ENCODE measurements at regions not wholly inside any gene's neighbourhood (a gene's known extent, or its start where the extent isn't known, plus 50 kb on each side); places are given as distances from the start of the nearest gene placed in this dataset.

- DNase-seq, result no peak
These were observed 287.0 kb downstream of the DMRT2 start for GRCh38 chr9:1337169-1337568.

DNA sequence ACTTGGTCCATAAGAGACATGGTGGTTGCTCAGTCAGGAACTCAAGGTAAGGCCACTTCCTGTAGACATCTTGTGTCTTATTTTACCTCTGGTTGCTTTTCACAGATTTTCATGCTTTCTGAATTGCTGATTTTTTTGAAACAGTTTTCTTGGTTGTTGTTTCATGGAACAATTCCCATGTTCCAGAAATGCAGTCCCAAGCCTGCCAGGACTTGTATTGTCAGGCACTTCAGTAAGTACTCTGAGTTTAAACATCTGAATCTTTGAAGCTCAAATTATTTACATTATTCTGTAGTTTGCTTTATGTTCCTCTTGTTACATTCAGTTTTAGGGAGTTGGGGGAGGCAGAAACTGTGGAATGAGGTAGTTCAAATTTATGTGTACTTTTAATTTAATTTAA is 290.2 kb downstream of the DMRT2 start:
- DNase-seq, result no peak

- no peak for DNase-seq
These were observed 303.1 kb downstream of the DMRT2 start for GRCh38 chr9:1353291-1353690.

DNA sequence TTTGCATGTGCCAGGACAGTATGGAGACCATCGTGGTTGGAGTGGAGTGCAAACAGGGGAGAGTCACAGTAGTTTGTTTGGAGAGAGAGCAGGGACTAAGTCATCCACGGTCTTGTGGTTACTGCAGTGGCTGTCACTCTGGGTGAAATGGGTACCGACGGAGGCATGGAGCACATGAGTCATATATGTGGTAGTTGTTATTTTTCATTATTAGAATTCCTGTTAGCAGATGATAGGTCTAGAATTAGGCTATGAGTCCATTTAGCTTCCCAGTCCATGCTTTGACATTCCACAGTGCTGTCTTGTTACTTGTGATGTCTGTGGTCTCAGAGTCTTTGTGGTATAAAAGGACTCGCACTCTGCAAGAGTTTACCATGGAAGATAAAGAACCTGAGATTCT is 303.9 kb downstream of the DMRT2 start:
- no peak for DNase-seq

DNA sequence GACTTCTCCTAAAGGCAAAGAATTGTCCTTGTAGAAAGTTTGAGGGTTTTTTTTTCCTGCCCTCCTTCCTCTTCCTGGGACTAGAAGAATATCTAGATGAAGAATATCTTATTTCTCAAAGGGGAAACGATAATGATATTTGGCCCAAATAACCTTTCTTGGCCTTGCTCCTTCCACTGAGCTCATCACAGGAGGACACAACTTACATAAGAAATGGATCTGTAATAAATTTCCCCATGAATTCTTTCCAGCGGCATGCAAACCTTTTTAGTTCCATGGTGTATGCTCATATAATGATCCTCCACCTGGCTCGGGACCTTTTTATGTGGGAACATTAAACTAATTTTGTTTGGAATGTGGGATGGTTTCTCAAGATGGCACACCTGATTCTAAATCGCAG is 304.4 kb downstream of the DMRT2 start:
- DNase-seq, result no peak

- DNase-seq, result no peak
These were observed 305.5 kb downstream of the DMRT2 start for GRCh38 chr9:1355656-1356055.

- no peak for DNase-seq
These were observed 312.7 kb downstream of the DMRT2 start for GRCh38 chr9:1362845-1363244.

GRCh38 chr9:1366276-1366675 is 316.1 kb downstream of the DMRT2 start:
- DNase-seq, result no peak

DNA sequence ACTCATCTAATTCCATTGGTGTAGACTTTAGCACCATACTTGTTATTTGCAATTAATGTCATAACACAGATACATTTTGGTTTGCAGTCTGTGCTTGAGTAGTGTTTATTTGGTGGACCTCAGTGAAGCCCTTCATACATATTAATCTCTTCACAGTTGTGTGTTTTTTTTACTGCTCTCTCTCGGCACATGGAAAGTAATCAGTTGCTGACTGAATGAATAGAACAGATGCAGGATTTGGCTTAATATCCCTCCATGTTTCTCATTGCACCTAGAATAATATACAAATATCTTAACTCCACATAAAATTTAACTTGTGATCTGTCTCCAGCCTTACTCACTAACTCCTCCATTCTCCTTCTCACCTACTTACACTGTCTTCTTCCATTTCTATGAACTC is 319.1 kb downstream of the DMRT2 start:
- no peak for DNase-seq

GRCh38 chr9:1373445-1373844 is 323.3 kb downstream of the DMRT2 start:
- DNase-seq, result no peak

DNA sequence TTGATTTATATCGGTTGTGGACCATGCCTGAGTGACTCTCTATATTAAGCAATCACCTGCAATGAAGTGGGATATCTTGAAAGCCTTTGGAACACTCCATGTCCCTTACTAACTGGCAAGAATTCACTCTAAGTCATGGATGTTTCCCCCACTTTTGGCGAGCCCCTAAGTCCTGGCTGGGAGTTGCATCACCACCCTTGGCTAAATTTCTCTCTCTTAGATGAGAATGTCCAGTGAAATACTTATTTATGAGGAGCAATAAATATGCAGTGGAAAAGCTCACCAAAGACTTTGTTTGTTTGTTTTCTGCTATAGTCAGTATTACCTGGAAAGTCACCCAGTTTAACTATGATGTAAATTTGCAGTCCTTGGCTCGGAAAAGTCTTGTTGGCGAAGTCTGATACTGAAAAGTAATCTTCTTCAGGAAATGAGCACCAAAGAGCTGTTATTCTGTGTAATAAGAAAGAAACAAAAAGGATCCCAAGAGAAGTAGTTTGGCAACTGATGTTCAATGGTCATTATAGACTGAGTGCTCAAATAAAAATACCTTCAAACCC is 333.8 kb downstream of the DMRT2 start:
- DNase-seq, result no peak

DNA sequence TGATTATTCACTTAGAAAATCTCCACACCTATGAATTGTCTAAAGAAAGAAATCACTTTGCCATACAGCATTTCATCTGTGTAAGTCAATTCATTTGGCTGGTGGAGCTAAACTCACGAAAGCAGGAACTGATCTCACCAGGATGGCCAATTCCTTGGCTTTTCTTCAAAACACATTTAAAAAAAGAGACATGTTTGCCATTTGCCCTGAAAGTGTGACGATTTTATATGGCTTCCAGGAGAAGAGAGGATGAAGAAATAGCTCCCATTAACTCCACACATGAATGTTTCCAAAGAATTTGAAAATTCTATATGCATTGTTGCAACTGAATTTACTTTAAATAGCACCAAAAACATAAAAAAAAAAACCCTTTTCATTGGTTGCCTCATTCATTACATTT is 334.7 kb downstream of the DMRT2 start:
- no peak for DNase-seq

GRCh38 chr9:1386420-1386819 is 336.3 kb downstream of the DMRT2 start:
- DNase-seq, result no peak

DNA sequence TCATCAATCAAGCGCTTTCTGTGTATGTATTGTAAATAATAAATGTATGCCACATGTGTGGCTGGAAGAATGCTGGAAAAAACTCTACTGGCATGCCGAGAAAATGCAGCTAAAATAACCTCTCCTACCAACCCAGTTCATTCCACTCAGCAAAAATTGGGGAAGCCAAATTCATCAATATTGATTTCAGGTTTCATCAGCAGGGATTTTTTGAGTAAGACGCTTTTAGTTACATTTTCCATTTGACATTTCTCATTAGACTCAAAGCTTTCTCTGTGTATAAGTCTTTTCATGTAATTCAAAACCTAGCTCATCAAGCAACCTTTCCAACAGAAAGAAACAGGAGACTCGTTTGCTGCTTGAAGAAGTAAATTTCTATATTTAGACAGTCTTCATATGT is 338.1 kb downstream of the DMRT2 start:
- no peak for DNase-seq

- no peak for DNase-seq
These were observed 350.8 kb downstream of the DMRT2 start for GRCh38 chr9:1400983-1401382.

DNA sequence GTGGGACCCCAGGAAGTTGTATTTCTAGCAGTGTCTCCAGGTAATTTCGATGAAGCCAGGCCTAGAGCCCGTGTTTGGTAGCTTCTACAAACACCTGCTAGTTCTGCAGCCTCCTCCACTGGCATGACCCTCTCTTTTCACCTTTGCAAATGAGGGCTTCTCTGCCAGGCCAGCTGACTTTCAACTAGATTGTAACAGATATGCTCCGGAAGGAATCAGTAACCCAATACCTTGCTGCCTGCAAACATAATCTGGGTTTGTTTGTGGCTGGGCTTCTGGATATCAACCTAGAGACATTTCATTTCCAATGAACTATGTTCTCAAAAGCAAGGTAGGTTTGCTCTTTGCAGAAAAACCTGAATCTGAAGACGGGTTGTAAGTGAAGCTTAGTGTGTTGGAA is 354.8 kb downstream of the DMRT2 start:
- DNase-seq, result no peak

GRCh38 chr9:1411826-1412225 is 361.7 kb downstream of the DMRT2 start:
- no peak for DNase-seq

DNA sequence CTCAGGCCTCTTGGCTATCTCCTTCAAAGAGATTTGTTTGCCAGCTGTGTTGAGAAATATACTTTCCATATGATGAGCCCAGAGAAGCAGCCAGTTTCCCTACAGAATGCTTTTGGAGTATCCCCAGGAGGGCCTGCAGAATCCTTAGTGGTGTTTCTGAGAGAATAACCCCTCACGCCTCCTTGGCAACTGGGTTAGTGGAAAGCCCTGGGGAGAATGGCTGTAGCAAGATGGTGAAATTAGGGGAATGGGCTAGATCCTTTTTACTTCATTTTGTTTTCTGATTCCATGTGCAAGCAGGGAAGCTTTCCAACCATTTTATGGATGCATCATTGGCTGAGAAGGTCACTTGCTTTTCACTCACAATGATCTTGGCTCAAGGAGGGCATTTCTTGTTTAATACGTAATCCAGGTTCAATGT is 364.6 kb downstream of the DMRT2 start:
- DNase-seq, result no peak

DNA sequence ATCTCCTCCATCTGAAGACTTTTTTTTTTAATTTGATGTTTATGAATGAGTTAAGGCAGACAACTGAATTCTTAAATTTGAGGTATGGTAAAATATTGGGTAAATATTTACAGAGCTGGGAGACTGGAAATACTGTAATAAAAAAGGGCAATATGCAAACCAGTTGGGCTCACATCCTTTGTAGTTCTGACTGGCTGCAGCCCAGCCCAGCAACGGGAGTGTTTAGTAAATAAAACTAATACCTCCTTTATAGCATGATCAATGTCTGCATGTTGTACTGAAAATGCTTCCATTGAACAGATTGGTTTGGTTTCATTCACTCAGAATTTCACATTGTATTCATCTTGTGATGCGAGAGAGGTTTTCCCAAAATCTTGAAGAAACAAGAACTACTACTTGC is 365.0 kb downstream of the DMRT2 start:
- no peak for DNase-seq

- DNase-seq, result no peak
These were observed 366.1 kb downstream of the DMRT2 start for GRCh38 chr9:1416261-1416660.

DNA sequence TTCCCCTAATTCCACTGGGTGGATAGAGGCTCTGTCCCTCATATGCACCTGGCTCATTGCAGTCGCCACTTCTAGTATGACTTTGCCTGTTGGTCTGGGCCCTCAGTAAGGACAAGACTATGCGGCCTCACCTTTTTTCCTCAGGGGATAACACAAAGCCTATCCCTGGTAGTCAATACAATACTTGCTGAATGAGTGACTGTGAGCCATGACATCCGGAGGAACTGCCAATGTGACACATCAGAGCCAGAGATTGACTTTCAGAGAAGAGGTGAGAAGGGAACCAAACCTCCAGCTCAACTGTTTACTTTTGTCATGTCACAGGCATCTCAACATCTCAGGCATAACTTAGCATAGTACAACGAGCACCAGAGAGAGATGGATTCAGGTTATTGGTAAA is 371.3 kb downstream of the DMRT2 start:
- DNase-seq, result no peak

DNA sequence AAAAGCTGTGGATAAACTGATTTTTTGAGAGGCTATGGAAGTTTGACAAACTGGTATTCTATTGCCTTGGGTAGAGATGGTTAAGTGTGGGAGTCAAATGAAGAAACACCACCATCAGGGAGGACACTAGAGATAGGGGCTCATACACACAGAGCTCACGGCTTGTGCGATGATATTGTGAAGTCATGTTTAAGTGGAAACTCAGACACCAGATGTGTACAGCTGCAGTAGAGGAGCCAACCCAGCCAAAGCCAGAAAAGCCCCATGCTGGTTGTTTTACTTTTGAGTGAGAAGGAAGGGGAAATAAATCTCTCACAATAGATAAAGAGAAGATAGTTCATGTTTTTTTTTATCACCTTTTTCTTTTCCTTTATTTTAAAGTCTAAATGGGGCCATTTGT is 377.7 kb downstream of the DMRT2 start:
- no peak for DNase-seq

GRCh38 chr9:1429297-1429696 is 379.1 kb downstream of the DMRT2 start:
- DNase-seq, result no peak

GRCh38 chr9:1431461-1431860 is 381.3 kb downstream of the DMRT2 start:
- DNase-seq, result no peak

GRCh38 chr9:1434052-1434767 is 384.1 kb downstream of the DMRT2 start:
- no peak for DNase-seq

All from SHP77 treated with DMSO at 0.1 percent for 48 hours (cell line).